NCI-H748 (cell line): ENCODE measurements at regions not wholly inside any gene's neighbourhood (a gene's known extent, or its start where the extent isn't known, plus 50 kb on each side); places are given as distances from the start of the nearest gene placed in this dataset.
A peak's percentile ranks its signal among the peaks of the same experiment; 100 is the strongest.

ENCODE experiments used
- DNase-seq: peaks from one replicate; lab custom pipeline; 2025; ENCODE audit not compliant: unreplicated experiment; lab: John Stamatoyannopoulos, UW

GRCh38 chr3:31444220-31445142 is 88.2 kb upstream of the STT3B start:
- DNase-seq: peak; percentile 82

GRCh38 chr3:31445701-31446100 is 87.0 kb upstream of the STT3B start:
- no peak for DNase-seq

- DNase-seq: peak; percentile 61
Observed at GRCh38 chr3:31448035-31448881, 84.5 kb upstream of the STT3B start.

GRCh38 chr3:31448882-31449243 is 83.9 kb upstream of the STT3B start:
- no peak for DNase-seq

GRCh38 chr3:31449318-31449717 is 83.4 kb upstream of the STT3B start:
- no peak for DNase-seq

GRCh38 chr3:31450345-31450744 is 82.4 kb upstream of the STT3B start:
- DNase-seq: no peak

- no peak for DNase-seq
Observed at GRCh38 chr3:31452495-31453106, 80.1 kb upstream of the STT3B start.

GRCh38 chr3:31453430-31453829 is 79.3 kb upstream of the STT3B start:
- no peak for DNase-seq

- DNase-seq: no peak
Observed at GRCh38 chr3:31455524-31455923, 77.2 kb upstream of the STT3B start.

- no peak for DNase-seq
Observed at GRCh38 chr3:31456373-31456772, 76.4 kb upstream of the STT3B start.

GRCh38 chr3:31461426-31461825 is 71.3 kb upstream of the STT3B start:
- DNase-seq: no peak

GRCh38 chr3:31462050-31462569 is 70.6 kb upstream of the STT3B start:
- peak; percentile 60 for DNase-seq

GRCh38 chr3:31465999-31466398 is 66.7 kb upstream of the STT3B start:
- no peak for DNase-seq

GRCh38 chr3:31466866-31467265 is 65.9 kb upstream of the STT3B start:
- no peak for DNase-seq

- no peak for DNase-seq
Observed at GRCh38 chr3:31468433-31468832, 64.3 kb upstream of the STT3B start.

- DNase-seq: no peak
Observed at GRCh38 chr3:31469385-31469784, 63.3 kb upstream of the STT3B start.

- DNase-seq: no peak
Observed at GRCh38 chr3:31472479-31473390, 60.0 kb upstream of the STT3B start.

GRCh38 chr3:31476209-31476608 is 56.5 kb upstream of the STT3B start:
- DNase-seq: no peak

- DNase-seq: no peak
Observed at GRCh38 chr3:31479431-31479830, 53.3 kb upstream of the STT3B start.

- no peak for DNase-seq
Observed at GRCh38 chr3:31481697-31482096, 51.0 kb upstream of the STT3B start.
